Esophagus mucosa (tissue), 1 donor: ENCODE measurements at regions not wholly inside any gene's neighbourhood (a gene's known extent, or its start where the extent isn't known, plus 50 kb on each side); places are given as distances from the start of the nearest gene placed in this dataset.

ENCODE experiments used
- ATAC-seq: fragments of 200-7000 bp; cut with Tn5 transposase; one replicate; pipeline ENCODE4 v1.9.1; 2020
- donor health status: DM: yes; HTN: yes; CAD: no.

DNA sequence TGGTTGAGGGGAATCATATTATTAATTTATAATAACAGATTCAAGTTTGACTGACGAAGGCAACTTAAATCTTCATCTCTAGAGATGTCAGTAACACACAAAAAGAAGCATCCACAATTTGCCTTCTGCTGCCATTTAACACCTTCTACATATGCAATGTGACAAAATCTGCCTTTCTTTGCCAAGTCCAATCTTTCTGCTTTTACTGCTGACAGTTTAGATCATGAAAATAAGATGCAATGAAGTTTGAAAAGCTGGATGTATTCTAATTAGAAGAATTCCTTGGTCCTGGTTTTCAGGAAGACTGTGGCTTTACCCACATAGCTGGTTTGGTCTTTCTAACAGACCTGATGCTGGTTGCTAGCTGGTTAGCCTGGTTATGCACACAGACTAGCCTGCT, 178.9 kb downstream of the ACER2 start:
- ATAC-seq, result no peak

DNA sequence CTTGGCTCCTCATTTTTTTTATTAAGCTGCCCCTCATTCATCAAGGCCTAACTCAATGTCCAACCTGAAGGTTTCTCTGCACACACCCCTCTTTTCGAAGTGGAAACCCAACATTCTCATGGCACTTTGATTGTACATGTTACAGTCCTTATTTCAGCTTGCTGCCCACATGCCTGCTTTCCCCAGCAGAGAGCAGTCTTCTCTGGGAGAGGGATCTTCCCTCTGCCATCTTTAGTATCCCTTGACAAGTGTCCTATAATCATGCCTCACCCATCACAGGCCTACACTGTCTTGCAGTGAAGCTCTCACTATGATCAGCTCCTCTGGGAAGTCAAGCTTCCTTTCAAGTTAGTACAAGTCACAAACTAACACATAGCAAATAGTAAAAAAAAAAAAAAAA, 175.1 kb downstream of the ACER2 start:
- no peak for ATAC-seq

GRCh38 chr9:19577411-19577810, 168.6 kb downstream of the ACER2 start:
- ATAC-seq, result no peak

- no peak for ATAC-seq
Observed at GRCh38 chr9:19568946-19569345, 160.1 kb downstream of the ACER2 start.

GRCh38 chr9:19564396-19565061, 155.7 kb downstream of the ACER2 start:
- ATAC-seq, result no peak

DNA sequence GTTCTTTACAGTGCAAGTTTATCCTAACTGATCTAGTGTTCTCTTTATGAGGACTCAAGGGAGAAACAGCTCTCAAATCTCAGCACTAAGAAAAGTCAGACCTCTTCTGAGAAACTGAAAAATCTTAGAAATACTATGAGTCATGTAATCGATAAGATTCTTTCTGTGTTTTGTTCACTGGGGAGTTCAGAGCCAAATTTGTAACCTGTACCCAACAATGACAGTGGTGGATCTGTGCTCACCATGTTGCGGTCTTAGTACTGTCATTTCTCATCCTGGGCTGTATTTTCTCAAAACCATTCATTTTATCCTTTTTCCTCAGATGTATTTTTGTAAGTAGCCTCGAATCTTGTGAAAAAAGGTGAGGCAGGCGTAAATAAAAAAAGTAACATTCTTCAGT, 146.4 kb downstream of the ACER2 start:
- ATAC-seq, result no peak

DNA sequence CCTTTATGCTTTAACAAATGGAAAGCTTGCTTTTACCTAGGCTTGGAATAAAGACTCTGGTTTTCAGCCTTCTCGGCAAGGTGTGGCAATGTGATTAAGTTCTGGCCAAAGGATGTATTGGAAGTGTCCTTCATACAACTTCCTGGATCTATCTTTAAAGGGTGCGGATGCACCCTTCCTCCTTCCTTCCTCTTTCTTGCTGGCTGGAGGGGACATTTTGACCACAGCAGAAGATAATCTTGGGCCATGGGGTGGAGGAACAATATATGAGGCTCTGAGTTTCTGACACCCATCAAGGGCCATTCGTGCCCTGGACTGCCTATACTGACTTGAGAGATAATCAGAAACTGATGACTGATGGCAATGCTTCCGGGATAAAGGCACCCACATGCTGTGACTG, 145.7 kb downstream of the ACER2 start:
- no peak for ATAC-seq

DNA sequence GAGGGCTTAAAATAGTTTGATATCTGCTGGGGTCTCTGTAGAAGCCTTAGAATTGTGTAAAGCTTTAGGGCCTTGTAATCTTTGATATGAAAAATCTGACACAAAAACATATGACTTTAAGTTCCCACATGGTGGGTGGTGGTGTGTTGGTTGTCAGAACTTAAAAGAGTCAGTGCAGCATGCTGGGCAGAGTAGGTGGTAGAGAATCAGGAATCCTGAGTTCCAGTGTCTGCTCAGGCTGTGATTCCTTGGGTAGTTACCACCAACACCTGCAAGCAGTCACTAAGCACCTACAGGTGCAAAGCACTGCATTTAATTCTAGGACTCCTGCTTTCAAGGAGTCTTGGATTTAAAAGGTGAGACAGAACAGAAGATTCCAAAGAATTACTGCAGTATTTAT, 144.6 kb downstream of the ACER2 start:
- no peak for ATAC-seq

GRCh38 chr9:19552282-19553105, 143.7 kb downstream of the ACER2 start:
- no peak for ATAC-seq

DNA sequence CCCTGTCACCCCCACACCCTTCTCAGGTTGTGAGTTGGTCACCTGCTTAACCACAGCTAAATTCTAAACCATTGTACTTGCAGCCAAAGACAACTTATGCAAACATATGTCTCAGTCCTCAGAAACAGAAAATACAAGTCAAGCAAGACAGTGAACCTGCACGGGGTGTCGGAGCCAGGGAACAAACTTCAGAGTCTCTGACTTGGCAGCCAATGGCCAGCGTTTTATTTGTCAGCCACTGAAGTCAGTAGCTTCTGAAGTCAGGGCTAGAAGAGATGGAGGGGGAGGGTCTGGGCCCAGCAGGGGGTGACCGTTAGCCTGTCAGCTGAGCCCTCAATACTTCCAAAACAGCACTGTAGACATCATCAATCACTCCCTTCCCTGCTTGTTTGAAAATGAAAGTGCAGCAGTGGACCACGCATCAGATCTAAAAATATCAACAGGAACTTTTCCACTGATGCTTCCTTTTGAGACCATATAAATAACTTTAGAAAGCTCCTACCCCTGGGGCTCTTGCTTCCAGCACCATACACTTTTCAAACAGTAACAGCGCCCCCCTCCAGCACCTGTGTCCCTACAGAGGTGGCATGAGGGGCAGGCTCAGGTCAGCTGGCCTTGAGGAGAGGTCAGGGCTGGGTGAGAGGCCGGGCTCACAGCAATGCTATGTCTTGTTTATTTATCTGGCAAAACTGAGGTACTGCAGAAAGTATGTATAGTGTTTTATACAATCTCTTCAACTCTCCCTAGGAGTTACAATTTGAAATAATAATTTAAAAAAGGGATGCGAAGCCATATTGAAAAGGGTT, 142.5 kb downstream of the ACER2 start:
- ATAC-seq, result no peak

DNA sequence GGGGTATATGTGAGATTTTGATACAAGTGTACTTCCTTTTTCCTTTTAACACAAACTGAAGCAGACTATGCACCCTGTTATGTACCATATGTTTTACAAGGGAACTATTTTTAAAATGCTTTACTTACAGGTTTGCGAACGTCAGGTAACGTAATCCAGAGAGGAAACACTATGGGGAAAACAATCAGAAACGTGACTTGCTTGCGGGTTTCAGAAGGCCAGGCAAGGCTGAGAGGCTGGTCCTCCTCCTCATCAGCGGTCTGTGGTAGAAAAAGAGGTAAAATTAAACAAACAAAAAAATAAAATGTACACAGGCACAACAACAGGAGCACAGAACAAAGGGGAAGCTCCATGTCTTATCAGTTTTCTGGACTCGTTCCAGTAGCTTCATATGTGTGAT, 141.2 kb downstream of the ACER2 start:
- no peak for ATAC-seq

GRCh38 chr9:19533373-19533772, 124.6 kb downstream of the ACER2 start:
- no peak for ATAC-seq

DNA sequence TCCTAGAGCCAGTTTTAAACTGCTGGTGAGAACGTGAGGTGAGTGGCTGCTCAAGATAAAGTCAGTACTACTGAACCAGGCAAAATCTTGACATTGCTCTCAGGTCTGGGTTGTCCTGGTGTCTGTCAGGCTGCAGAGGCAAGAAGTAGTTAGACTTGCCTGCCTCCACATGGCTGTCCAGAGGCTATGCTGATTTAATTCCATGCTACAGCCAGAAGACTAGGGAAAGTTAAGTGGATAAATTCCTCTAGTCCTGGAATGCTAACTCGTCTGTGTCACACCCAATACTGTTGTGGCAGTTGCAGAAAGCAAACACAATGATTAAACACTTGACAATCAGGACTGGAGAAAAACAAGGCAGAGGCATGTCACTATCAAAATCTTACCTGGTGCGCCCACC, 118.9 kb downstream of the ACER2 start:
- no peak for ATAC-seq

GRCh38 chr9:19522558-19522957, 113.7 kb downstream of the ACER2 start:
- ATAC-seq, result no peak

DNA sequence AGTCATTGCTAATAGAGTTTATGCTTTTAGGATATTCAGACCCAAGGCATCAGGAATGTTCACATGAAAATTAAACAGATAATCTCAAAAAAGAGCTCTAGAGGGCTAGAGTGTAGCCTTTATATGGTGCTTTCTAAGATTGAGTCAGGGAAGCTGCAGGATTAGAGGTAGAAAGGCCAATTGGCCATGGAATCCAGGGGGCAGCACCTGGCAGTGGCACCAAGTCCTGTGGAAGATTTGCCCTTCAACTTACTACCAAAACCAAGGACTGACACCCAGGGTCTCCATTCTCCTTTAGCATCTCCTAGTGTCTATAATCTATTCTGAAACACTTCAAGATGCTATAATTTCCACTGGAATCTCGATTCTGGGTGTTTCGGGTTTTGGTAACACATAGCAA, 112.4 kb downstream of the ACER2 start:
- no peak for ATAC-seq

DNA sequence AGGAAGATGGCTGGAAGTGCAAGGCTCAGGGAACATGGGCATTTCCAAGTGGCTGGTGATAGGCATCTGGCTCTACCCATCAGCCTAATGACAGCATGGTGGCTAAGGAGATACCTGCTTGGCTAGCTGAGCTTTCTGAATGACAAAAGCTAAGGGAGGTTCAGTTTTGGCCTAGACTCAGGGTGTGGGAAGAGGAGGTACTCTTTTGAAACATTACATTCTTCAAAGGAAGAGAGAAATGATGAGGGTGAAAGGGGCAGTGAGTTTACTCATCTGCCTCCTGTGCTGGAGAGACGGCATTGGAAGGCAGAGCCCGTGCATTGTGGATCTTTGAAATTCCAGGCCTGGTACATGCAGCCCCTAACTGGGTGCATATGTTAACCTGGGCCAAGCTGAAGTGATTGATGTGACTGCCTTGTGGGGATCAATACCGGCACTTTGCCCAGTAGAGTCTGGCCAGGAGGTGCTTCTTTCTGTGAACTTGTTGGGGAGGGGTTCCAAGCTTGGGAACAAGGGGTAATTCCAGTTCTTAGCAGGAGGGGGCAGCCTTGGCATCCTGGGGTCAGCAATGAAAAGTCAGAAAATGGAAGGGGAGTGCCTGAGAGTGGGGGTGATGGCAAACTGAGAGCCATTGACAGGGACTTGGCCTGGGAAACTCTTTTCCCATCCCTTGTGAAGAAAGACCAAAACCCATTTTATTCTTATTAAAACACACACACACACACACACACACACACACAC, 108.6 kb downstream of the ACER2 start:
- no peak for ATAC-seq

DNA sequence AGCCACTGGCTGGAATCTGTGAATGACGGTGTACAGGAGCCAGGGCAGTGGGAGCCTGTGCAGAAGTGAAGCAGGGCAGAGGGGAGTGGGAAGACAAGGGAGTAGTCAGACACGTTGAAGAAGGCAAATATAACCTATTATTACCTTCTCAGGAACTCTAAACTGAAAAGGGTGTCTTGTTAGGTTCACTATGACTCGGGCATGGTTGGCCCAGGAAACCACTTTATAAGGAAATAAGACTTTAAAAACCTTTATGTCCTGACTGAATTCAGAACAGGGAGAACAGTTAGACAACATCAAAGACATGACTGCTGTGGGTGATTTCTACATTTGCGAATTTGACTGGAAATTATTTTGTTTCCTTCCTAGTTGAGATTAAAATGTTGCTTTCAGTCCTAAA, 107.5 kb downstream of the ACER2 start:
- no peak for ATAC-seq

DNA sequence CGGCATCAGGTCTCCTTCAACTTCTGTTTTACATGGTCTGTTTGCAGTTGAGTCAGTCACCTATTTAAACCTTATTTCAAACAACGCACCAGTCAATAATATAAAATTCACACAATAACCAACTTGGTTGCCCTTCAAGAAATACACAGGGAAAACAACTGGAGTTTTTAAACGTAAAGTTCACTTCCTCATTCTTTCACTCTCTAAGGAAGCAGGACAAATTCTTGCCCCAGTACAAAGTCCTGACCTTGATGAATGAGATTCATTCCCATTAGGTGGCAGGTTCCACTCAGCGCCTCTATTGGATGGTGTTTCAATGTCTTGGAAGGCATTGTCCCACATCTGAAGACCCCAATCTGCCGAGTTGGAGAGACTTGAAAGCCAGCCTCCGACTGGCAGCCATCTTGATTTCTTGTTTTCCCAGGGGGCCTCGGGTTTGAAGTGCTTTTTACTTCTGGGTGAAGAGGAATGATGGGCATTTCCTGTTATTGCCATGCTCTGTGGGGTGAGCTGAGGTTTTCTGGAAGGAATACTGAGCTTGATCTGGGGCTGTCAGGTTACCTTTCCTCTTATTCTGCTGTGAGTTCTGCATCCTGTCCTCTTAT, 105.0 kb downstream of the ACER2 start:
- ATAC-seq, result no peak

DNA sequence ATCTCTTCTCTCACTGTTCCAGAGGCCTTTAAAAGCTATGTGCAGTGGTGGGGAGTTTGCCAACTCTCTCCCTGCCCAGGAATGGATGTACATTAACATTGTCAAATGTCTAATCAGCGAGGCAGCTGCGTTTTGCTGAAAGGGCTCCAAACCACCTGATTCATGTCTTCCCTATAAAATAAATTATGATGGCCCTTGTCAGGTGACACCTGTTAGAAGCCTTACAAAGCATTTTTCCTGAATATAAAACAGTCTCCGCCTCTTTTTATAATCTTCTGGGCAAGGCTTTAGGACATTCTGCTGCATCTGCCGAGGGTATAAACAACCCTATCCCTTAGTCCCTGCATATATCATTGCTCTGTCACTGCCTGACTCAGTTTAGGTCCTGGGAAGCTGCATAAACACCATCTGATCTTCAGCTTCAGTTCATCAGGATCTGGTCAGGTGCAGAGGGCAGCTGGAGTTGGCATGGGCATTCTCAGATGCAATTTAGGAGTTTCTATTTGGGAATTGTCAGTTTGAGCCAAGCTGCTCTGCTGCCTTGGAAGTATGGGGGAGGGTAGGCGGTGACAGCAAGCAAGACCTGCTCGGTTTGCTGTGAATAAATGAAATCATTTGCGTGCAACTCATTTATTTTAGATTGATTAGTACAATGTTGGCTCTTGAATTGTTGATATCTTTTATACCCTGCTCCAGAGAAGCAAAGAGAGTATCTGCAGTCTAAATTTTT, 103.5 kb downstream of the ACER2 start:
- ATAC-seq, result no peak

GRCh38 chr9:19511694-19512093, 102.9 kb downstream of the ACER2 start:
- ATAC-seq, result no peak

DNA sequence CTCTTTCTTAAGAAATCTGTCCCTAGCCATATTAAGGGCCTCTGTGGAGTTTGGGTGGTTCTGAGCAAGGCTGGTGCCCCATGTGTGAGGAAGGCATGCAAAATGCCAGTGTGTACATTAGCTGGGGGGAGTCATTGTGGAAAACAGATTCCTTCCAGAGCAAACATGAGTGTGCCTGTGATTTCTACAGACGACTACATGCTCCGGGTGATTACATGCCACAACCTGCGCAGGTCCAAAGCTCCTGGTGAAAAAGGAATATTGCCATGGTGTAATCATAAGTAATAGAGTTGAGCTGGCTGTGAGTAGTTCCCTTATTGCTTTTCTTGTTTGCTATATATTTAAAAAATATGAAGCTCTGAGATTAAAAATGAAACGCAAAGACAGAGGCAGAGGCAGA, 102.1 kb downstream of the ACER2 start:
- peak; percentile 77 for ATAC-seq
